NCI-H82 treated with DMSO at 0.1 percent for 48 hours (cell line): ENCODE measurements at regions not wholly inside any gene's neighbourhood (a gene's known extent, or its start where the extent isn't known, plus 50 kb on each side); places are given as distances from the start of the nearest gene placed in this dataset.
"Not testable (repeated sequence)": the region's sequence is repeated elsewhere in the genome, so short reads cannot be mapped to it uniquely, and the experiment has no call there.

Experiments used
- DNase-seq: peaks from one replicate; lab custom pipeline; 2025; ENCODE audit not compliant: unreplicated experiment; lab: John Stamatoyannopoulos, UW

DNA sequence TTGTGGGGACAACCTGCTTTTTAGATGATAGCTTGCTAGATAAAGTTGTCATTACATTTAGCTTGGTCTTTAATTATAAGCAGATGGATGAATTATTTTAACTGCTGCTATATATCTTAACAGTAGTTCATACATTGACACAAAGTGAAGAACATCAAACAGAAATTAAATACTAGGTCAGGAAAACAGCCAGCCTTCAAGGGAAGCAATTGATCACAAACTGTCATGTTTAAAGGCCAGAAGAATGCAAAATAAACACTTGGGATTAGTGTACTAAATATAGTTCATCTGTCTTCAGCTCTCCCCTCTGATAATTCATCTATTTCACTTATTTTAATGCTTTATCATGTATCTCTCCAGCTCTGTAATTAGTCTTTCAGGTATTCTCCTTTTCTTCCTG lies 225.1 kb upstream of the FERMT1 start:
- DNase-seq: no peak

DNA sequence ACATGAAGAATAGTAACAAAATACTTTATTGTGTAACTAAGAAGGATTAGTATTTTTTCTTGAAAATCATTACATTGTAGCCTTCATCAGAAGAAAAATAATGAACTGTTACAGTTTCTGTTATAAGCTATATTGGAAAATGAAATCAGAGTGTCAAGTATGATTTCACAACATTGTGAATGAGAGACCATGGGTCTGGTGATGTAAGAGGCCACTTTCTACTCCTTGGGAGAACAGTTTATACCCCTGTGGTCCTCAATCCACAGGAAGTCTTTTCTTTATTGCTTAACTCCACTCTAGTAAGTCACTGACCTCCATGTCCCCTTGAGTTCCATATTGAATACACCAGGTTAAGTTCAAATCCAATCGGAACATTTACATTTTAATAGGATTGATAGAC lies 218.7 kb upstream of the FERMT1 start:
- no peak for DNase-seq

DNA sequence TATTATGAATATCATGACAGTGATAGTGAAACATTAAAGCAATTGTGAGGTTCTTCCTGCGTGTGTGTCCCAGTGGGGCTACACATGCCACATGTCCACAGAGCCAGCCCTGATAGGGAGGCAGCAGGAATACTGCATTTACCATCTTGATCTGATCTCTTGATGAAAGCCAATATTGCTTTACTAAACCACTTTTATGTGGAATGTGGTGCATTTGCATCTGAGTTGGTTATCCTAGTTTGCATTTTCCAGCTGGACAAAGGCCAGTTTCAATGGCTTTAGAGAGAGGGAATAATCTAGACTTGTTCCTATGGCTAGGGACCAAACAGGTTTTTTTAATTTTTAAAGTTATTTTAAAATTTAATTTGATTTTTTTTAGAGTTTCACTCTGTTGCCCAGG lies 216.3 kb upstream of the FERMT1 start:
- no peak for DNase-seq

DNA sequence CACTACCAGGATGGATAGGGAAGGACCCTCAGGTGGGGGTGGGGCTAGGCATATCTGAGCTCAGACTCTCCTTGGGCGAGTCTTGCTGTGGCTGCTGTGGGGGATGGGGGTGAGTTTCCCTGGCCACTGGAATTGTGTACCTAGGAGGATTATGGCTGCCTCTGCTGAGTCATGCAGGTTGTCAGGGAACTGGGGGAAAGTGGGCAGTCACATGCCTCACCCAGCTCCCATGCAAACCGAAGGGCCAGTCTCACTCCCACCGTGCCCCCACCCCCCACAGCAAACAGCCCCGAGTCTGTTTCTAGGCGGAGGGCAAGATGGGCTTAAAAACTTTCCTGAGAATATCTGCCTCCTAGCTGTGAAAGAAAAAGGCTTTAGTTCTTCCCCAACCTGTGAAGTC lies 210.3 kb upstream of the FERMT1 start:
- DNase-seq: no peak

DNA sequence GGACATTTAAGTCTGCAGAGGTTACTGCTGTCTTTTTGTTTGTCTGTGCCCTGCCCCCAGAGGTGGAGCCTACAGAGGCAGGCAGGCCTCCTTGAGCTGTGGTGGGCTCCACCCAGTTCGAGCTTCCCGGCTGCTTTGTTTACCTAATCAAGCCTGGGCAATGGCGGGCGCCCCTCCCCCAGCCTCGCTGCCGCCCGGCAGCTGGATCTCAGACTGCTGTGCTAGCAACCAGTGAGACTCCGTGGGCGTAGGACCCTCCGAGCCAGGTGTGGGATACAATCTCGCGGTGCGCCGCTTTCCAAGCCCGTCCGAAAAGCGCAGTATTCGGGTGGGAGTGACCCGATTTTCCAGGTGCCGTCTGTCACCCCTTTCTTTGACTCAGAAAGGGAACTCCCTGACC lies 198.4 kb upstream of the FERMT1 start:
- not testable (repeated sequence) for DNase-seq

DNA sequence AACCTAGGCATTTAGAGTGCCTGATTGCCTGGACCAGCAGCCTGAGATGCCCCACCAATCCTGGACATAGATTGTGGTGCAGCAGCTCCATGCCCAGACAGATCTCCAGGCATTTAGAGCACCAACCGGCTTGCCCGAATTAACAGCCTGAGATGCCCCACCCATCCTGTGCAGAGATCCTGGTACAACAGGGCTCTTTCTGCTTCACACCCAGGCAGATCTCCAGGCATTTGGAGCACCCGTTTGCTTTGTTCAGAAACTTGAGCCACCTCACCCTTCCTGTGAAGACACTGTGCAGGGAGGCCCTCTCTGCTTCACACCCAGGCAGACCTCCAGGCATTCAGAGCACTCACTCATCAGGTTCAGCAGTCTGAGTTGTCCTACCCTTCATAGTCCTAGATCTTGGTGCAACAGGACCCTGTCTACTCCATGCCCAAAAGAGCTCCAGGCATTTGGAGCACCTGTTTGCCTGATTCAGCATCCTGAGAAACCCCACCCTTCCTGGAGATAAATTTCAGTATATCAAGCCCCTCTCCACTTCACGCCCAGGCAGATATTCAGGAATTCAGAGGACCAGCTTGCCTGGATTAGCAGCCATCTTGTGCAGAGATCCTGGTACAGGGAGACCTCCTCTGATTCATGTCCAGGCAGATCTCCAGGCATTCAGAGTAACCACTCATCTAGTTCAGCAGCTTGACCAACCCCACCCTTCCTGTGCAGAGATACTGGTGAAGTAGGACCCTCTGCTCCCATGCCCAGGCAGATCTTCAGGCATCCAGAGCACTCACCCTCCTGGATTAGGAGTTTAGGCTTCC lies 189.2 kb upstream of the FERMT1 start:
- no peak for DNase-seq

DNA sequence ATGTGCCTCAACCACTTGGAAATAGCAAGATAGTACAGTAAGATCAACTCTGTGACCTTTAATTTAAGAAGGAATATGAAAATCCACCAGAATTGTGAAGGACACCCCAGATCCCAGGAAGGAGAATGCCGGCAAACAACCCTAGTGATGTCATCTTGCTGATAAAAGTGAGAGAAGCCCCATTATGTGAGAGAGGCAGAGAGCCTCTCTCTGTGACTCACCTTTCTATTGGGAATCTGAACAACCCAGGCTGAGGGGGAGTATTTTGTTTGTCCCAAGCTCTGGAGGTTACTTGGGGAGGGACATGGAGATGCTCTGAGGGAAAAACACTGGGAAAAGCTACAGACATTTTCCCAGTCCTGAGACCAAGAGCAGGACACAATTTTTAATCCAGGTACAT lies 188.3 kb upstream of the FERMT1 start:
- DNase-seq: no peak

DNA sequence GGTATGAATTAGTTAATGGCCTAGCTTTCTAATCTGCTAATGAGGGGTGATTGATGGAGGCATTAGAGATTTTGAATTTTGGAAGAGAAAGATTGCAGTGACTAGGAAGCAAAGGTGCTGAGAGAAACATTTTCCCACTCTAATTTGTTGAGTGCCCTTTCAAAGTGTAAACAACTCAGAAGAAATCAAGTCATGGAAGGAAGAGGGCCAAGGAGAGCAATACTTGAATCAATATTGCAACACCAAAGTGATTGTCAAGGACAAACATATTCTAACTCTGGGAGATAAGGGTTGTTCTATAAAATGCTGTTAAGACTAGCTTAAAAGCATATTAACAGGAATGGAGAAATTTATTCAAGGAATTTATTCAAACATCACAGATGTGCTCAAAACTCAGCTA lies 182.7 kb upstream of the FERMT1 start:
- DNase-seq: no peak

DNA sequence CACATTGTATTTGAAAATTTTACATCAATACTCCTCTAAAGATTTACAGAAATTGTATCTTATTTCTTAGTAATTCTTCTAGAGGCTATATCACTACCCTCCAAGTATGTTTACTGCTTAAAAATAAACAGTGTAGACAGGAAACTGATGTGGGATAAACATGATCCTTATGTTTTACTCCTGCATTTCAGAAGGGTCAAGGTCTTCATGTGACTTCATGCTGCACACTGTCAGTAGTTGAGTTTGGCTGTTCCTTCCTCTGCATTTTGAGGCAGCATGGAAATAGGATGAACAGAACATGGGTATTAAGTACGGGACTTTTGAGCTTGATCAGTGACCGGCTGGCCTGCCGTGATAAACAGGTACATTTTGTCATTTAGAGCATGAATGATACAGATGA lies 179.2 kb upstream of the FERMT1 start:
- no peak for DNase-seq

DNA sequence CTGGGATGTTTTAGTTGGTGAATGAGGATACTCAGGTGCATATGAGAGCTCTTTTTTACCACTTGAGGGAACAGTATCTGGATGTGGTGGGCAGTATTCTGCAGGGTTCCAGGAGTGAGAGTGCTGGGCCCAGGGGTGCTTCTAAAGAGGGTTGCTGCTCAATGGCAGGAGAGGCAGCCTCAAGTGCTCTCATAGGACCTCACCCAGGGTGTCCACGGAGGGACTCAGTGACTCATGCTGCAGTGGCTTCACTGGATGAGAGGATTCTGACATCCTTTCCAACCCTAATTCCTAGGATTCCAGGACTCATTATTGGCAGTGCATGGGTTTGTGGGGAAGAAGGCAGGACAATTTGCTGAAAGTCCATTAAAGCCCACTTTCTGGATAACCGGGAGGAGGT lies 176.6 kb upstream of the FERMT1 start:
- DNase-seq: no peak

DNA sequence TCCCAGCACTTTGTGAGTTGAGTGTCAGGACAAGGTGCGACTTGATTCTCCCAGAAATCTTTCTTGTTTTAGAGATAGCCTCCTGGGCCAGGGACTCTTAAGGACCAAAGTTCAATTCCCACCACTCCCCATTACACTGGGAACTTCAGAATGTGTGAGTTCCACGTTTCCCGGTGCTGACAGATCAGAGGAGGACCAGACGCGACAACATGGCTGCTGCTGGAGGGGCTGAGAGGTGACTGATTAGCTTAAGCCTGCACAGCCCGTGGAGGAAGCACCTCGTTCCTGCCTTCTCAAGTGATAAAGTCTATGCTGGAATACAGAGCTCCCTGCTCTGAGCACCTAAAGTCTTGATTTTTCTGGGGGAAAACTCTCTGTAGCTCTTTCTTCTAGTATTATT lies 175.2 kb upstream of the FERMT1 start:
- no peak for DNase-seq

DNA sequence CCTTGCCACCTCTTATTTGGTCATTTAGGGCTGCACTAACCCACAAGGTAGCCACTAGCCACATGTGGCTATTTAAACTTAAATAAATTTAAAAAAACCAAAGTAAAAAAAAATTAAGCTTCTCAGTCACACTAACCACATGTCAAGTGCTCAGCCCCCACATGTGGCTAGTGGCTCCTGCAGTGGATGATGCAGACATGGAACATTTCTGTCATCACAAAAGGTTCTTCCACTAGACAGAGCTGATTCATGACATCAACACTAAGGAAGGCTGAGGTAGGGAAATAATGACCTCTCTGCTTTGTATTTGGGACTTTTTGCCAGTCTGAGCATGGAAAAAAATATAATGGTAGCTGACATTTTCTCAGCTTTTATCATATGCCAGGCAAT lies 173.0 kb upstream of the FERMT1 start:
- no peak for DNase-seq

DNA sequence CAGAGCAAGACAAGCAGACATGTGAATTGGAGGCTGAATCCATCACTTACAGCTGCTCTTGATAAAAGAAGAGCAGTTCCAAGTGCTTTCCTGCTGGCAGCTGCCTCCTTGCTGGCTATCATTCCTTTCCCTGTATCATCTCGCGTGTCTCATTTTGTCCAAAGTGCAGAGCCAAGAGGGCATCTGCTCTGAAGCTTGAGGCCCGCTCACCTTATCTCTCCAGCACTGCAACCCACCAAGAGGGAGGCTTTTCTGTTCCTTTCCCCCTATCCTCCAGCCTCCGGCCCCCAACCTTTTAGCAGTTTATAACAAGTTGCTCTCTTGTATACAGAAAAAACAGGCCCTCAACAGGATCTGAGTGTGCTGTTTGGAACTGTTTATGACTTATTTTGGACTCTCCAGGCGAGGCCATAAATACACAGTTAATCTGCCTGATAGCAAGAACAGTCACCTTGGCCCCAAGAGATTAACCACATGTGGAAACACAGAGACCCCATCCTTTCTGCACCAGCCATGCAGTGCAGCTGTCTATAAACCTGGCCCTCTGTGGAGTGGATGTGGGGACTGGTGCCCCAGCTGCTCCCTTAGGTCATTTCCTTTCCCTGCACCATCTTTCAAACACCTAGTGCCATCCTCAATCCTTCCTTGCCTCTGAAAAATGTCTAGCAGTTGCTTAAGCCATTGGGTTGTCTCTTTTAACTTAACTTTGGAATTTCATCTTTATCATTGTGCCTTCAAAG lies 172.5 kb upstream of the FERMT1 start:
- DNase-seq: no peak

DNA sequence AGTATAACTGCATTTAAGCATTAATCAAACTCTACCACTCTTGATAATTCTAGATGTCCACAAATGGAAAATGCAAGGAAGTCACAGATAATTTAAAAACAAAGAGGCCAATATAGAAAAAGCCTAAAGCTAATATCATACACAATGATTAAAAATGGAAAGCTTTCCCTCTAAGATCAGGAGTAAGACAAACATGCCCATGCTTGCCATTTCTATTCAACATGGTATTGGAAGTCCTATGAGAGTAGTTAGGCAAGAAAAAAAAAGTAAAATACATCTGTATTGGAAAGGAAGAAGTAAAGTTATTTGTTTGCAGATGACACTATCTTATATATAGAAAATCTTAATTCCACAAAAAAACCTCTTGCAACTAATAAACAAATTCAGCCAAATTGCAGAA lies 164.6 kb upstream of the FERMT1 start:
- DNase-seq: no peak

DNA sequence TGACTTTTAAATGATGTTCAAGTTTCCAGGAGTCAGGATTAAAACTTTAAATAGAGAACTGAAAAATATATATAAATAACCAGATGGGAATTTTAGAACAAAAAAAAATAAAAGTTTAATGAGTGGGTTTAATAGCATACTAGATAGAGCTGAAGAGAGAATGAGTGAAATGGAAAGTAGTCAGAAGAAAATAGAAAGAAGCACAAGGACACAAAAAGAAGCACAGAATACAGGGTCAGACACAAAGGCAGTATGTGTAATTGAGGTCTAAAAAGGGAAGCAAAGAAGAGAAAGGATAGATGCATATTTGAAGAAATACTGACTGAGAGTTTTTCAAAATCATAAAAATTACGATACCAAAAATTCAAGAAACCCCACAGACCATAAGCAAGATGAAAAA lies 159.8 kb upstream of the FERMT1 start:
- DNase-seq: no peak

DNA sequence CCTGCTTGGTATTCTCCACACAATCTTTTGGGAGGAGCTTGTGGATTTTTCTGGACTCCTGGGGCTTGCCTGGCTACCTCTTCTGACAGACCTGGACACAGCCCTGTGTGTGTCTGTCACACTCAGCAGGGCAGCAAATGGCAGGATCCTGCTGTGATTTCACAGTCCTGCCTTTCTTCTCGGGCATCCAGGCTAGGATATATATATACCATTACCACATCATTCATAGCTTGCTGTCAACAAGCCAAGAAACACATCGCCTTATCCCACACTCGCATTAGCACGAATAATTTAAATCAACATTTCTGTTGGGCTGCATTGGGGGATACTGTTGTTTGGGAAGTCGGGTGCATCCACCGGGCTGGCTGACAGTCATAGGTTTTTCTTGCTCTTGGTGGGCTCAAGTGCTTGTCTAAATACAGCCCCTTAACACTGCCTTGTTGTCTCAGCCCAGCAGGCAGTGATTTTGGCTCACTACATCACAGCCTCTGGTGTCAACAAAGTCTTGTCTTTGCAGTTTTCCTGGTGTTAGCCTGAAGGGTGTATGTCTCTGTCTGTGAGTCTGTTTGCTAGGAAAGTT lies 154.9 kb upstream of the FERMT1 start:
- DNase-seq: no peak

DNA sequence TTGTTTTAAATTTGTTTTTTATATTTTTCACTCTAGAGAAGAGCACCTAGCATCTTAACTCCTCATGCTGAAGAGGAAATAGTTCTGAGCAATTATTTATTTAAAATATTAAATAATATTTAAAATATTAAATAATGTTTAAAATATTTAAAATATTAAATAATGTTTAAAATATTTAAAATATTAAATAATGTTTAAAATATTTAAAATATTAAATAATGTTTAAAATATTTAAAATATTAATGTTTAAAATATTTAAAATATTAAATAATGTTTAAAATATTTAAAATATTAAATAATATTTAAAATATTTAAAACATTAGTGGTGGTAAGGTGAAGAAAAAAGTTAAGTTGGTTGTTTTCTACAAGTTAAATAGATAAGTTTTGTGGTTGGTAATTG lies 147.6 kb upstream of the FERMT1 start:
- not testable (repeated sequence) for DNase-seq

DNA sequence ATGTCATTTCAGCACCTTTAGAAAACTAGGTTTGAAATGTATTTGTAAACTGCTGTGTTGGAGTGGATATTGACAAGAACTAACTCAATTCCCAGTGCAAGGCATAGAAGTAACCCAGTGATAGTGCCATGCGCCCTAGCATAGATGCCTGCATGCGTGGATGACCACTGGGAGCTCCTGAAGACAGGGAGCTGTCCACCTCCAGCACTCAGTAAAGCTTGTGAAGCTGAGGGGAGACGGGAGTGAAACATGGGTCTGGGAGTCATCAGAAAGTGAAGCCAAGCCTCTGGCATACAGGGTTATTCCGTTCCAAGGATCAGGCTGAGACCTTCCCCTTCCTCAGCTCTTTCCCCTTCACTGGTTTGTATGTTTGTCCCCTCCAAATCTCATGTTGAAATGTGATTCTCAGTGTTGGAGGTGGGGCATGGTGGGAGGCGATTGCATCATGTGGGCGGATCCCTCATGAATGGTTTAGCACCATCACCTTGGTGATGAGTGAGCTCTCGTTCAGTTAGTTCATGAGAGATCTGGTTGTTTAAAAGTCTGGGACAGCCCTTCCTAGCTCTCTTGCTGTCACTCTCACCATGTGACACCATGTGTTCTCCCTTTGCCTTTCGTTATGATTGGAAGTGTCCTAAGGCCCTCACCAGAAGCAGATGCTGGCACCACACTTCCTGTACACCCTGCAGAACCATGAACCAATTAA lies 146.5 kb upstream of the FERMT1 start:
- DNase-seq: no peak

DNA sequence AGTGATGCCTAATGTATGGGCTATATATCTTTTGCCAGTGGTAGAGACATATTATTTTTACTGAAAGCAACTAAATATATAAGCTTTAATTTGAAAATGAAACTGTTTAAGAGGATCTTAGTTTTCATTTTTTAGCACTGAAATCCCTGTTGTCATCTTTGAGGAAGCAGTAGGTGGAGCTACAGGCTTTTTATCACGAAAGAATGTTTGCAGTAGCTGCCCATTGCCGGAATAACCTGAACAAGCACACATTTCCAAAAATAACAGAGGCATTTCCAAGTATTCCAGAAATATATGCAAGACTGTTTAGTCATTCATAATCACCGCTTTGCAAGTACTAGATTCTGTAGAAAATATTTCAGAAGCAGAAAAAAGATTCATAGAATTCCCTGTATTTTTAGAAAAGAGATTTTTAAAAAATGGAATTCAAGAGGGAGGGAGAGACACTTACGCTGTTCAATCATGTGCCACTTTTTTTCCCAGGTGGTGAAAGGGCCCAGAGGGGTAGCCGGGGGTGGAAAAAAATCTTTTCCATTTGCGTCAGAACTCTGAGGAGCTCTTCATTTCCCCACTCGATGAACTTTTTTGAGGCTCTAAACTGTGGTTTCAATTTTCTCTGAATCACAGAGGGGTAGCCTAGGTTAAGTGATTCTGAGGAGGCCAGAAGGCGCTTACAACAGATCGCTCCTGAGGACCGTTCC lies 142.5 kb upstream of the FERMT1 start:
- no peak for DNase-seq

DNA sequence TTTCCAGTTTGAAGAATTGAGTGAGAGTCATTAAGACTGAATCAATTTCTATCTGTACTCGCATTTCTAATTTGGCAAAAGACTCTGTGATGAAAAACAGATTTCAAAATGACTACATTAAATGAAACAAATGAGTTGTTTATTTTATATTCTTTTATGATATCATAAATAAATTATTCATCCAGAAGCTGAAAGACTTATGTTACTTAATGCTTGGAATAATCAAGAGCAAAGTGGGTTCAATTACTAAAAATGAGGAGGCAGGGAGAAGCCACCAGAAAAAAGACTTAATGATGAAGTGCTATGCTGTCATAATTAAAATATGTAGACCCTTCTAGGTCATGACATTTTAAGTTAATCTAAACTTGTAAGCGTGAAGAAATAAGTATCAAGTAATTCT lies 130.6 kb upstream of the FERMT1 start:
- DNase-seq: no peak

DNA sequence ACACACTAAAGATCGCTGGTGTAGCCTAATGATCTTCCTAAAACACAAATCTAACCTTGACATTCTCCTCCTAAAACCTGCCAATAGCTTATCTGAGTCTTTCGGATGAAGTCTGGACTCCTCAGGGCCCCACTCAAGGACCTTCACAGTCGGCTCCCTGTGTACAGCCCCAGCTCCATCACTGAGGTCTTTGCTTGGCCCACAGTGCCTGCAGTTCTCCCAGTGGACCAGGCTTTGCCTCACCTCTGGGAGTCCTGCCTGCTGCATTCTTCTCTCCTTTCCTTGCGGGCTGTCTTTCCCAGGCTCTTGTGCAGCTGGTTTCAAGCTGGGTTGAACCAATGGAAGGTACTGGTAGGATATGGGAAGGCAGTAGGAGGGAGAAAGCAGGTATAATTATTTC lies 122.6 kb upstream of the FERMT1 start:
- no peak for DNase-seq
